ENCODE measurements at regions not wholly inside any gene's neighbourhood (a gene's known extent, or its start where the extent isn't known, plus 50 kb on each side); places are given as distances from the start of the nearest gene placed in this dataset.

- H3K9me3 ChIP-seq (replicated peaks; ENCODE audit: control insufficient read depth, insufficient read depth, low read length), result no peaks in the 10 kb centered on the region
- ChIA-PET RAD21 (ENCODE audit: unreplicated experiment) (no interaction called here), POLR2A (no interaction called here), CTCF (interaction anchor here (0.7 to 1.9 kb wide), 10 partner anchors 9 to 124 kb away, joined by 3 to 11 read pairs (median 4); no protein-coding TSS in a partner anchor), SMC1A (ENCODE audit: uncharacterized antibody, unreplicated experiment) (no interaction called here)
- no TSS peak for BruUV-seq (replicated peaks)
- no peaks in the 10 kb centered on the region for H3K79me2 ChIP-seq (ENCODE audit: control insufficient read depth, insufficient read depth, low read length)
- in situ Hi-C loops (cut with MboI), result no loop called here
- no peaks in the 10 kb centered on the region for H3K4me1 ChIP-seq (ENCODE audit: control insufficient read depth, insufficient read depth, low read length)
- no peak for TF ChIP-seq CBX3 (IDR thresholded peaks at IDR 0.05; ENCODE audit: borderline replicate concordance, low read depth)
- no peak for TF ChIP-seq SIN3A (IDR thresholded peaks at IDR 0.05; ENCODE audit: low read depth, low read length)
- TF ChIP-seq, protein P1, sequence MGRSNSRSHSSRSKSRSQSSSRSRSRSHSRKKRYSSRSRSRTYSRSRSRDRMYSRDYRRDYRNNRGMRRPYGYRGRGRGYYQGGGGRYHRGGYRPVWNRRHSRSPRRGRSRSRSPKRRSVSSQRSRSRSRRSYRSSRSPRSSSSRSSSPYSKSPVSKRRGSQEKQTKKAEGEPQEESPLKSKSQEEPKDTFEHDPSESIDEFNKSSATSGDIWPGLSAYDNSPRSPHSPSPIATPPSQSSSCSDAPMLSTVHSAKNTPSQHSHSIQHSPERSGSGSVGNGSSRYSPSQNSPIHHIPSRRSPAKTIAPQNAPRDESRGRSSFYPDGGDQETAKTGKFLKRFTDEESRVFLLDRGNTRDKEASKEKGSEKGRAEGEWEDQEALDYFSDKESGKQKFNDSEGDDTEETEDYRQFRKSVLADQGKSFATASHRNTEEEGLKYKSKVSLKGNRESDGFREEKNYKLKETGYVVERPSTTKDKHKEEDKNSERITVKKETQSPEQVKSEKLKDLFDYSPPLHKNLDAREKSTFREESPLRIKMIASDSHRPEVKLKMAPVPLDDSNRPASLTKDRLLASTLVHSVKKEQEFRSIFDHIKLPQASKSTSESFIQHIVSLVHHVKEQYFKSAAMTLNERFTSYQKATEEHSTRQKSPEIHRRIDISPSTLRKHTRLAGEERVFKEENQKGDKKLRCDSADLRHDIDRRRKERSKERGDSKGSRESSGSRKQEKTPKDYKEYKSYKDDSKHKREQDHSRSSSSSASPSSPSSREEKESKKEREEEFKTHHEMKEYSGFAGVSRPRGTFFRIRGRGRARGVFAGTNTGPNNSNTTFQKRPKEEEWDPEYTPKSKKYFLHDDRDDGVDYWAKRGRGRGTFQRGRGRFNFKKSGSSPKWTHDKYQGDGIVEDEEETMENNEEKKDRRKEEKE (IDR thresholded peaks at IDR 0.05), result no peak
- peak; percentile 54 to 65 (median 58) for TF ChIP-seq CTCF (IDR thresholded peaks at IDR 0.05 in 2 of 3, conservative IDR thresholded peaks at IDR 0.05 in 1 of 3; ENCODE audit: control insufficient read depth in 2 of 3, extremely low read depth in 1 of 3, insufficient read depth in 1 of 3, low read depth in 3 of 3, low read length in 3 of 3)
- TF ChIP-seq PKNOX1 (IDR thresholded peaks at IDR 0.05), result no peak
- TF ChIP-seq TARDBP (IDR thresholded peaks at IDR 0.05; ENCODE audit: borderline replicate concordance), result no peak
- 0 out of 2 replicates have a peak, but pooled peaks have one; percentile 7 for TF ChIP-seq RAD21 (IDR thresholded peaks at IDR 0.05; ENCODE audit: insufficient read depth, low read depth, low read length)
- intact Hi-C loops (cut with micrococcal nuclease; ENCODE audit: unreplicated experiment), result no loop called here
- H2AFZ ChIP-seq (ENCODE audit: control insufficient read depth, low read depth, low read length), result no peak overlapping the region
- H3K27ac ChIP-seq (ENCODE audit: control insufficient read depth, insufficient read depth), result no peak overlapping the region
- no peak overlapping the region for H3K4me3 ChIP-seq
- WGBS (ENCODE audit: insufficient coverage, insufficient replicate concordance, low lambda C conversion rate, missing lambda C conversion rate), result 7% methylated on average over 7 of the region's 7 CpGs
- no peaks in the 10 kb centered on the region for H4K20me1 ChIP-seq (ENCODE audit: control insufficient read depth, insufficient read depth)
- H3K27me3 ChIP-seq (replicated peaks in 1 of 2; ENCODE audit: control insufficient read depth in 2 of 2, insufficient read depth in 2 of 2, low read length in 1 of 2), result no peaks in the 10 kb centered on the region
- DNase-seq (ENCODE audit: low read depth, low spot score) (peak; percentile 12), FAIRE-seq (peak; percentile 83), ATAC-seq (peak; percentile 64)
- no peaks in the 10 kb centered on the region for H3K36me3 ChIP-seq (ENCODE audit: control insufficient read depth in 2 of 2, insufficient read depth in 2 of 2, low read length in 1 of 2)
- no peak overlapping the region for H3K4me2 ChIP-seq (ENCODE audit: control insufficient read depth, insufficient read depth)
- no peak overlapping the region for H3K9ac ChIP-seq (ENCODE audit: control insufficient read depth, insufficient read depth, low read length)
Observed at GRCh38 chr14:21734457-21735074, 60.9 kb upstream of the OR4E1 start.
